Dedifferentiated amniotic fluid mesenchymal stem cell (primary cell): ENCODE measurements at regions not wholly inside any gene's neighbourhood (a gene's known extent, or its start where the extent isn't known, plus 50 kb on each side); places are given as distances from the start of the nearest gene placed in this dataset.
"Not testable (repeated sequence)": the region's sequence is repeated elsewhere in the genome, so short reads cannot be mapped to it uniquely, and the experiment has no call there.

Experiments
- DNase-seq: peaks from one replicate; pipeline ENCODE4 v3.0.0-alpha.2; 2016; ENCODE audit errors: extremely low spot score

- not testable (repeated sequence) for DNase-seq
Observed at GRCh38 chr2:87456477-87457128, 291.3 kb upstream of the PLGLB2 start.

DNA sequence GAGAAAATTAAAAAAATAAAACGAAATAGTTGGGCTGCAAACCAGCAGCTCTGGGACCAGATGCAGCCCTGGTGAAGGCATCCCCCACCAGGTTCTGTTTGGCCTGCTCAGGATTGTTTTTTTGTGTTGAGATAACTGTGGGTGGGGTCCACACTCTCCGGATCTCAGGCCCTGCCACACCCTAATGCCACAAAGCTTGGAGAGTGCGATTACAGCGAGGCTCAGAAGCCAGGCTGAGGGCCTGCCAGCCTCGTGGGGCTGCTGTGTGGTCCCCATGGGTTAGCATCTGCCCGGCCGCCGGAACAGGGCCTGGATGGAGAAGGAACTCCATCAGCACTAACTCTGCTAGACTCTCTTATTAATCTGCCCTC, 290.8 kb upstream of the PLGLB2 start:
- DNase-seq: not testable (repeated sequence)

- not testable (repeated sequence) for DNase-seq
Observed at GRCh38 chr2:87458938-87459337, 288.9 kb upstream of the PLGLB2 start.

DNA sequence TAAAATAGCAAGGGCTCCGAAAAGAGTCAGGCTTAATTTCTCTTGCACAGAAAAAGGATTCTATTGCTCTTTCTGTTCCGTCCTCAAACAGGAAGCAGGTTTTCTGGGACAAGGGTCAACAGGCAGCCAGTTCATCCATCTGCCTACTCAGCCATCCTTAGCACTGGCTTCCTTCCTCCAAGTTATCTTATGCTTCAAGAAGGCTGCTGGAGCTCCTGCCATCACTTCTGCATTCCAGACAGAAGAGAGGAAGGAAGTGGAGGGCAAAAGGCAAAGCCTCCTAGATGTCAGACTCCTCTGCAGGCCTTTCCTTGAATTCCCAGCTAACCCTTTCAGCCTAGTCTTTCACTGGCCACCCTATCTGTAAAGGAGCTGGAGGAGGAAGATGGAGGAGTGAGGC, 287.8 kb upstream of the PLGLB2 start:
- not testable (repeated sequence) for DNase-seq

- DNase-seq: not testable (repeated sequence)
Observed at GRCh38 chr2:87460662-87461061, 287.2 kb upstream of the PLGLB2 start.

GRCh38 chr2:87461671-87462070, 286.2 kb upstream of the PLGLB2 start:
- DNase-seq: not testable (repeated sequence)

DNA sequence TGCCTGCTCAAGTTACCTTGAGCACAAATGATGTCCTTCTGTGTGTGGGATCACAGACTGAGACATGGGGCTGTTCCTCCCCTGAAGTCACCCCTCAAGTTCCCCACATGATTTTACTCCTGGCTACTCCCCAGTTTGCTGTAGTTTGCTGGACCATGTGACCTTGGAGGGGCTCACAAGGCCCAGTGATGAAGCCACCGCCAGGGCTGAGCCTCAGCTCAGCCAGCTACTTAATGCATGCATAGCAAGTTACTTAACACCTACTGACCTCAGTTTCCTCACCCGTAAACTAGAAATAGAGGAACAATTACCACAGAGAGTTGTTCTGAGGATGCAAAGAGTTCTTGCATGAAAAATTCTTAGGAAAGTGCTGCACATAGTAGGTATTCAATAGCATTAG, 283.7 kb upstream of the PLGLB2 start:
- DNase-seq: not testable (repeated sequence)

DNA sequence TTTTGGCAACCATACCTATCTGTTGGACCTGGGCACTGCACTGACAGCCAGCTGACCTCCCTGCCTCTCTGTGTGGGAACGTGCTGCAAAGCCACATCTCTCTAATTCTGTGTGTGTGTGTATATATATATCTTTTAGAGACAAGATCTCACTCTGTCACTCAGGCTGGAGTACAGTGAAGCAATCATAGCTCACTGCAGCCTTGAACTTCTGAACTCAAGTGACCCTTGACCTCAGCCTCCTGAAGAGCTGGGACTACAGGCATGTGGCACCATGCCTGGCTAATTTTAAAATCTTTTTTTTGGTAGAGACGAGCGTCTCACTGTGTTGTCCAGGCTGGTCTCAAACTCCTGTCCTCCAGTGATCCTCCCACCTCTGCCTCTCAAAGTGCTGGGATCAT, 282.2 kb upstream of the PLGLB2 start:
- DNase-seq: not testable (repeated sequence)

DNA sequence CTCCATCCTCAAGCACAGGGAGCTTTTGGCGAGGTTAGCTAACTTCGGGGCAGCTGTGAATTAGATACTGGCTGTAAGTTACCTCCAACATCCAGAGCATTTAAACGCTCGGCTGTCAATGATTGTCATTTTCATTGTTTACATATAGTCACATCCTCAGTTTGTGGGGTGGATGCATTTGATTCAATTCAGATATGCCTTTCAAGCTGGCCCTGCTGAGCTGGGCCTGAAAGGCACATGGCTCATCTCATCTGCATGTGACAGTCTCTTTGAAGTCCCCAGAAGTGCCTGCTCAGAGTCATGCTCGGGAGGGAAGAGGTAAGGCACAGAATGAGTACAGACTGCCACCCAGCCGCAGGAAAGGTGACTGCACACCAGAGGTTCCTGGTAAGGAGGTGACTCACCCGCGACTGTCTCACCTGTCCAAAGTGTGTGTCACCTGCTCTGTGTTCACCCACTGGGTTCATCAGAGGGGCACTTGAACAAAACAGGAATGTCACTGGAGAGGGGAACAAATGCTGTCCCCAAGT, 281.2 kb upstream of the PLGLB2 start:
- DNase-seq: not testable (repeated sequence)

DNA sequence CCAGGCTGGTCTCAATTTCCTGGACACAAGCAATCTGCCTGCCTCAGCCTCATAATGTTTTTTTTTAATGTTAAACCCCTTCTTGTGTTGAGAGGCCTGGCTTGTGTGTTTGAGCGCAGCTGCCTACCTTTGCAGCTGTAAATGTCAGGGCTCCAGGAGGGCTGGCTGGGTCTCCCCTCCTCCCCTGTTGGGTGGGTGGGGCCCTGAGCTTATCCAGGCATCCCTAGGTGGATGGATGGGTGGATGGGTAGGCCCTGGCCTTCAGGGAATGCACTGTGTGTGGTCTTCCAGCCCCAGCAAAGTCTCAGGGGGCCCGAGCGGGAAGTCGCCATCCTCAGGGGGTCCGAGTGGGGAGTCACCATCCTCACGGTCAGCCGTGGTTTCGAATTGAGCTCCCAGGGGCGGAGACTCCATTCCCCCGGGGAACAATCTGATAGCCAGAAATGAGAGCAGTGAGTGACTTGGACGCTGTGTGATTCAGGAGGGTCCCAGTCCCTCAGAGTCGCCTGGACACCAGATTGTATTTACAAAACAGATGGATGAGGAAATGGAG, 279.4 kb upstream of the PLGLB2 start:
- DNase-seq: not testable (repeated sequence)

DNA sequence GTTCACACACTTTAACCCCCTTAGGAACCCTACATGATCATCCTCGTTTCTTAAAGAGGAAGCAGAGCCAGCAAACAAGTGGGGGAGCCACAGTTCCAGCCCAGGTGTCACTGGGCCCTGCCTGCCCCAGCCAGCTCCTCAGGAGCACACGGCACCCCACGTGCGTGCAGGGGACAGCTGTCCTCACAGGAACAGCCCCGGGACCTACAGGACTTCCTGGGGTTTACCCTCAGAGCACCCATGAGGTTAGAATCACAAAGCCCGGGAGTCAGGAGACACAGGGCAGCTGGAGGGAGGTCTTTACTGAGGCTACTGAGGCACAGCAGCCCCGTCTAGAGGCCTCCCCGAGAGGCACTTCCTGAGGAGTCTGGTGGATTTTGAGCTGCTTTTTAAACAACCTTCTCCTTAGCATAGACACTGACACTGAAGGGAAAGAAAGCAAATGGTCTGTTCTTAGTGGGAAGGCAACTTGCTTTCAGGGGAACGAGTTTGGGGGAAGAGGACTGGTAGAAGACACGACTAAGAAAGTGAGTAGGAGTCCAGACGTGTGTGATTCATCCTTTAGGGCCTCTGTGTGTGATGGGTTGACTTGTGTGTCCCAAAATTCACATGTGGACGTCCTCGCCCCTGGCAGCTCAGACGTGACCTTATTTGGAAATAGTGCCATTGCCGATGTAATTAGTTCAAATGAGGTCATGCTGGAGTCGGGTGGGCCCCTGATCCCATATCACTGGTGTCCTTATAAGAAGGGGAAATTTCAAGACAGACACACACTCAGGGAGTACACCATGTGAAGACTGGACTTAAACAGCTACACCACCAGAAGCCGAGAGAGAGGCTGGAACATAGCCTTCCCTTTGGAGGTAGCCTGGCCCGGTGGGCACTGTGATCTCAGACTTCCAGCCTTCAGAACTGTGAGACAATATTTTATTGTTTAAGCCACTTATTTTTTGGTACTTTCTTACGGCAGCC, 278.4 kb upstream of the PLGLB2 start:
- not testable (repeated sequence) for DNase-seq

- not testable (repeated sequence) for DNase-seq
Observed at GRCh38 chr2:87470381-87471380, 277.2 kb upstream of the PLGLB2 start.

GRCh38 chr2:87471478-87471877, 276.4 kb upstream of the PLGLB2 start:
- DNase-seq: not testable (repeated sequence)

DNA sequence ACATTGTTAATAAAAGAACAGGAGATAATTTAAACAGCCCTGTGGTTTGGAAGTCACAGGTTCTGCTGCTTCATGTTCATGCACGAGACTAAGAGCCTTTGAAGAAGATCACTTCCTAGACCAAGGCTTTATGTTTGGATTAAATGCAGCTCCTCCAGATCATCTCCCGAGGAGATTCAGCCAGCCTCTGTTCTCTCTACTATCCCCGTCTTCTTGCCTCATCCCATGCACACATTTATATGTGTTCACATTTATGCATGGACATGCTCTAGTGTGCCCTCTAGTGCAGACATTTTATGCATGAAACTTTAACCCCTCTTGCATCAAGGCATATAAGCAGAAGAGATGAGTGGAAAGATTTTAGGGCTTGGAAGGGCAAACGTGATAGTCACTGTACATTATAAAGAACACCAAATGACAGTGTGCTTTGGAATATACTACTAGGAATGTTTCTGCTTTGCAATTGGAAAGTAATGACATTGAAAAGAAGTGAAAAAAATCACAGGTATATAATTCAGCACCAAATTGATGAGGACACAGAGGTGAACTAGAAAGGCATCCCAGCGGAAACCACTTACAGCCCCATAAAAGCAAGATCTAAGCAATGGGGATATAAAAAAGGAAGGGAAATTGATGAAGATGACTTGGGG, 271.5 kb upstream of the PLGLB2 start:
- not testable (repeated sequence) for DNase-seq

- not testable (repeated sequence) for DNase-seq
Observed at GRCh38 chr2:87476936-87477335, 271.0 kb upstream of the PLGLB2 start.

DNA sequence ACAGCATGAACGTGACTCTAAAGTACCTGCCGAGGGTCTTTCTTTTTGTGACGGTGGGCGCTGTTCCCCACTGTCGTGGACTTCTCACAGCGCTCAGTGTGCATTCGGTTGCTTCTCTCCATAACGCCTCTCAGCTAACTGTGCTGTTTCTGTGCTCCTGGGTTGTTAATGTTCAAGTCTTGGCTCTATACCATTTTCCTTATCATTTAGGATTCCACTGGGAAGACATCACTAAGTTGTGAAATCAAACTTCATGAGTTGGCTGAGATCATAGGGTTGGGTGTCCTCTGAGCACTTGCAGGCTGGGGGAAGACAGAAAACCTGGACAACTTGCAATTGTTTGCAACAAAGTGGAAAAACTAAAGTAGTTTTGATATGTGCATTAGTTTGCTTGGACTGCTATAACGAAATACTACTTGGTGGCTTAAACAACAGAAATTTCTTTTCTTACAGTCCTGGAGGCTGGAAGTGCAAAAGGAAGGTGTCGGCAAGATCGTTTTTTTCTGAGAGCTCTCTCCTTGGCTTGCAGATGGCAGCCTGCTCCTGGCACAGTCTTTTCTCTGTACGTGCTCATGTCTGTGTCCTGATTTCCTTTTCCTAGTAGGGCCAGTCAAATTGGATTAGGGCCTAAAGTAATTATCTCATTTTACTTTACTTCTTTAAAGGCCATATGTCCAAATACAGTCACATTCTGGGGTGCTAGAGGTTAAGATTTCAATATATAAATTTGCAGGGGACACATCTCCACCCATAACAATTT, 270.0 kb upstream of the PLGLB2 start:
- not testable (repeated sequence) for DNase-seq

DNA sequence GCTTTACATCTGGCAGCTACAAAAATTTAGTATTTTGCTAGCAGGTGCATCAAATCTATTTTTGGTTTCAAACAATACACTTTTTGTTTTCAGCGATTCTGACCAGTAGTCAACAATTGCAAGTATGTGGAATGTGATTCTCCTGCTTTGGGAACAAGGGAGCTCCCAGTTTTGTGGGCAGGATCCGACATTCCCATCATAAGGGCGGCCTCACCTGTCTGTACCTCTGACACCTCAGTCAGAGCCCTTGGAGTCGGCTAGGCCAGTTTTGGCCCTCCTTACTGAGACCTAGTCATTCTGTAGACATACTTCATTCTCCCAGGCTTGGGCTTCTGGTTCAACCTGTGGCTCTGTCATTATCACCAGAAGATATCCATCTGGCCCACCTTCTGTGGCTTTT, 269.0 kb upstream of the PLGLB2 start:
- not testable (repeated sequence) for DNase-seq

- not testable (repeated sequence) for DNase-seq
Observed at GRCh38 chr2:87483093-87483680, 264.7 kb upstream of the PLGLB2 start.

- not testable (repeated sequence) for DNase-seq
Observed at GRCh38 chr2:87484363-87484762, 263.5 kb upstream of the PLGLB2 start.
